HG03280 (cell line): ENCODE measurements at regions not wholly inside any gene's neighbourhood (a gene's known extent, or its start where the extent isn't known, plus 50 kb on each side); places are given as distances from the start of the nearest gene placed in this dataset.

Experiments
- ATAC-seq: cut with Tn5 transposase; IDR thresholded peaks from one replicate; pipeline ENCODE4 v1.9.1; 2021; ENCODE audit warnings: mild to moderate bottlenecking, moderate library complexity; ENCODE audit not compliant: unreplicated experiment

- ATAC-seq, result no peak
Measured at GRCh38 chr13:33512880-33513554, 227.5 kb upstream of the STARD13 start.

- no peak for ATAC-seq
Measured at GRCh38 chr13:33514362-33514761, 228.8 kb upstream of the STARD13 start.

- no peak for ATAC-seq
Measured at GRCh38 chr13:33515146-33515545, 229.6 kb upstream of the STARD13 start.

GRCh38 chr13:33518452-33518851 lies 232.9 kb upstream of the STARD13 start:
- no peak for ATAC-seq

- no peak for ATAC-seq
Measured at GRCh38 chr13:33519561-33520467, 234.3 kb upstream of the STARD13 start.

GRCh38 chr13:33520468-33520839 lies 234.9 kb upstream of the STARD13 start:
- ATAC-seq, result no peak

- ATAC-seq, result no peak
Measured at GRCh38 chr13:33524086-33524485, 238.5 kb upstream of the STARD13 start.

- ATAC-seq, result no peak
Measured at GRCh38 chr13:33525763-33526162, 240.2 kb upstream of the STARD13 start.

GRCh38 chr13:33526718-33527117 lies 241.2 kb upstream of the STARD13 start:
- ATAC-seq, result no peak

GRCh38 chr13:33528896-33529295 lies 243.3 kb upstream of the STARD13 start:
- no peak for ATAC-seq

- no peak for ATAC-seq
Measured at GRCh38 chr13:33531484-33531883, 245.9 kb upstream of the STARD13 start.

GRCh38 chr13:33535061-33535460 lies 249.5 kb upstream of the STARD13 start:
- ATAC-seq, result no peak

- no peak for ATAC-seq
Measured at GRCh38 chr13:33536601-33537000, 251.0 kb upstream of the STARD13 start.

- ATAC-seq, result no peak
Measured at GRCh38 chr13:33537026-33537425, 251.5 kb upstream of the STARD13 start.

- ATAC-seq, result no peak
Measured at GRCh38 chr13:33537676-33538075, 252.1 kb upstream of the STARD13 start.

- no peak for ATAC-seq
Measured at GRCh38 chr13:33541456-33541855, 255.9 kb upstream of the STARD13 start.

GRCh38 chr13:33541962-33542308 lies 256.4 kb upstream of the STARD13 start:
- no peak for ATAC-seq

GRCh38 chr13:33542309-33543088 lies 256.9 kb upstream of the STARD13 start:
- peak; percentile 86 for ATAC-seq

- no peak for ATAC-seq
Measured at GRCh38 chr13:33543089-33543459, 257.5 kb upstream of the STARD13 start.

- ATAC-seq, result no peak
Measured at GRCh38 chr13:33543631-33544265, 258.2 kb upstream of the STARD13 start.

GRCh38 chr13:33544308-33544707 lies 258.8 kb upstream of the STARD13 start:
- no peak for ATAC-seq
